Colonic mucosa (tissue), 4 donors: ENCODE measurements at regions not wholly inside any gene's neighbourhood (a gene's known extent, or its start where the extent isn't known, plus 50 kb on each side); places are given as distances from the start of the nearest gene placed in this dataset.
A peak's percentile ranks its signal among the peaks of the same experiment; 100 is the strongest.

ENCODE experiments used
- DNase-seq: peaks from one replicate; pipeline ENCODE4 v3.0.0-alpha.2; 2020
- H3K27ac ChIP-seq: fragments of 200-600 bp; one replicate; pipeline ENCODE4 v1.8.0; 2021
- H3K27me3 ChIP-seq: fragments of 200-600 bp; one replicate; pipeline ENCODE4 v1.8.0; 2021
- H3K36me3 ChIP-seq: fragments of 200-600 bp; one replicate; pipeline ENCODE4 v1.8.0; 2021
- H3K4me1 ChIP-seq: fragments of 200-600 bp; one replicate; pipeline ENCODE4 v1.8.0; 2021; ENCODE audit warnings: mild to moderate bottlenecking
- H3K4me3 ChIP-seq: fragments of 200-600 bp; one replicate; pipeline ENCODE4 v1.8.0; 2021
- H3K9ac ChIP-seq, 2 donors: one replicate each; pipeline ENCODE4 v1.7.0; 2013; ENCODE audit warnings: control low read depth in 2 of 2, low read depth in 2 of 2, low read length in 2 of 2
- H3K9me3 ChIP-seq: fragments of 200-600 bp; one replicate; pipeline ENCODE4 v1.8.0; 2021
- CTCF ChIP-seq: fragments of 200-600 bp; IDR thresholded peaks from one replicate; pipeline ENCODE4 v1.8.0; 2022; ENCODE audit warnings: antibody characterized with exemption, mild to moderate bottlenecking
- intact Hi-C: fragments of 100-400 bp; cut with DNase I; formaldehyde crosslinking; loops from one replicate; pipeline ENCODE4 v1.14.1; 2022
- donor health status: healthy.
- donor health status: DM: no; HTN: no; CAD: no.
- donor health status: DM: no; HTN: no; CAD: no.

DNA sequence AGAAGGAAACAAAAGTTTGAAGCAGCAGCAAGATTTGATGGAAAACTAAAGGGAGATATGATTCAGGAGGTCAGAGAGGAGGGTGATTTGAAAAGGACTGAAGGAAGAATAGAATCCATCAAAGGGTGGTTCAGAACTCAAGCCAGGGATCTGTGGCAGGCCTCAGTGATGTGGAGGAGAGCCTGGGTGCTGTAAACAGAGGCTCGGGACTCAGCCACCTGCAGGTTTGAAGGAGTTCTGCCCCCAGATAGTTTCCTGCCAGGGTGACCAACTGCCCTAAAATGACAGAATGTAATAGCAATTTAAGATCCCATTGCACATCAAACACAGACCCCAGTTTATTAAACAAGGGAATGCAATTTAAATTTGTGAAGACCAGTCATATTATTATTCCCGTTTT is 204.0 kb upstream of the FAT1 start:
- intact Hi-C loops = no loop called here
- H3K4me1 ChIP-seq = no peaks in the 10 kb centered on the region
- no peaks in the 10 kb centered on the region for H3K9me3 ChIP-seq
- no peak for TF ChIP-seq CTCF
- no peaks in the 10 kb centered on the region for H3K36me3 ChIP-seq
- H3K27ac ChIP-seq = no peak overlapping the region
- H3K27me3 ChIP-seq = no peaks in the 10 kb centered on the region
- no peak for DNase-seq
- no peak overlapping the region for H3K4me3 ChIP-seq
- no peak overlapping the region for H3K9ac ChIP-seq

GRCh38 chr4:186930024-186930423 is 206.4 kb upstream of the FAT1 start:
- Histone ChIP-seq H3K4me3 (no peak overlapping the region), H3K9me3 (no peaks in the 10 kb centered on the region), H3K9ac (no peak overlapping the region), H3K4me1 (peaks cover 11% of the 10 kb centered on the region), H3K36me3 (no peaks in the 10 kb centered on the region), H3K27me3 (no peaks in the 10 kb centered on the region), H3K27ac (no peak overlapping the region)
- DNase-seq = no peak
- intact Hi-C loops = loop anchor here (5.0 to 10.0 kb wide), 2 partner anchors 75 to 203 kb away; no protein-coding TSS in a partner anchor
- no peak for TF ChIP-seq CTCF

DNA sequence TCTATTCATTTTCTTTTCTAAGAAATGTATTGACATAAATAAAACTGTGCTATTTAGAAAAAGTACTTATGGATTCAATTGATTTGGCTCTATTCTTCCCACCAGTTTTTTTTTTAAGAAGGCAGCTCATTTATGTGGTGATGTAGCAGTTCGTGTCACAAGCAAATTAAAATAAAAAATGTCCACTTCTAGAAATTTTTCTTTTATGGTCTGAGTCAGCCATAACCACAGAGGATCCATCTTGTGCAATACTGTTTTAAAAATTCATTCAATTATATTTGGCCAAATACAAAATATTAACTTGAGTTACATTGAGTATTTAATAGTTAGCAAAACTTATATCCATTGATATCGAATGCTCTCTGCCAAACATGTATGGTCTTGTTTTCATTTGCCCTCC is 207.9 kb upstream of the FAT1 start:
- Histone ChIP-seq H3K36me3 (no peaks in the 10 kb centered on the region), H3K9ac (no peak overlapping the region), H3K9me3 (no peaks in the 10 kb centered on the region), H3K27ac (no peak overlapping the region), H3K4me3 (no peak overlapping the region), H3K4me1 (peaks cover 11% of the 10 kb centered on the region), H3K27me3 (no peaks in the 10 kb centered on the region)
- no peak for DNase-seq
- intact Hi-C loops = loop anchor here (5.0 to 10.0 kb wide), 2 partner anchors 77 to 204 kb away; no protein-coding TSS in a partner anchor
- no peak for TF ChIP-seq CTCF

DNA sequence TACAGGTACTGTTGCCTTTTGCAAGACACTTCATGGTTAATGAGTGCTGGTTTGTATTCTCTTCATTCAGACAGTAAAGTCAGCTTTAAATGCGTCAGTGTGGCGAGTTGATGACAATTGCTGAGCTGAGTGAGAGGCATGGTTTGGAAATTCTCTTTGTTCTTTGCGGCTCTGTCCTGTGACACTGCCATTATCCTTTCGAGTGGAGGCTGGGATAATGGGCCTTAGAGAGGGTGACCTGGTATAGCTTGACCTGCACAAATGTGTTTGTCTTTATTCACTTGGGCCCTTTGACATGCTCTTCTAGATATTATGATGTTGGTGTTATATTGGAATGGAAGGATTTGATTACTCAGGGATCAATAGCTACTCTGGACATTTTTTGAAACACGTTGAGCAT is 208.5 kb upstream of the FAT1 start:
- no peak for TF ChIP-seq CTCF
- Histone ChIP-seq H3K27me3 (no peaks in the 10 kb centered on the region), H3K9me3 (no peaks in the 10 kb centered on the region), H3K36me3 (no peaks in the 10 kb centered on the region), H3K9ac (no peak overlapping the region), H3K4me3 (no peak overlapping the region), H3K27ac (no peak overlapping the region), H3K4me1 (peaks cover 11% of the 10 kb centered on the region)
- intact Hi-C loops = loop anchor here (5.0 to 10.0 kb wide), 2 partner anchors 77 to 205 kb away; no protein-coding TSS in a partner anchor
- DNase-seq = no peak

DNA sequence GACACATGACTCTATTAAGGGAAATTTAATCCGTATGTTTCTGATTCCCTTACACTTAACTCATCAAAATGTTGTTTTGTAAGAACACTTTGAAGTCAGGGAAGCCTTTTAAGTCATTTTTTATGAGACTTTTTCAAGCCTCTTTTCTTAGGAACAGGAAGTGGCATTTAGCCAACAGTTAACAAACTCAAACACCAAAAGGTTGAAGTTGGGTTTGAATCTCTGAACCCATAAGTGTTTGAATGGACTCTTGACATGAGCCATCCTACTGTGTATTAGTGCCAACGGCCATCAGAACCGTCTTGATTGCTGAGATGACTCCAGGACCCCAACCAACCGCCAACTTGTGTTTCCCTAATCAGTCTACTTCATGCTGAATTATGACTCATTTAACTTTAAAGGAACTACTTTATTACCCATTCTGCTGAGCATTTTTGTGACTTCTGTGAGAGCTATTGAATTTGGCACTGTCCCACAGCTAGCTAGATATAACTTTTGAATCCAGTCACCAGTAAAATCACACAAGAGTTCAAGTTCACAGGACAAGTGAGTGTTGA is 209.1 kb upstream of the FAT1 start:
- Histone ChIP-seq H3K4me1 (peaks cover 11% of the 10 kb centered on the region), H3K27me3 (no peaks in the 10 kb centered on the region), H3K4me3 (no peak overlapping the region), H3K36me3 (no peaks in the 10 kb centered on the region), H3K27ac (peak overlapping the region; percentile 74), H3K9ac (no peak overlapping the region), H3K9me3 (no peaks in the 10 kb centered on the region)
- DNase-seq = no peak
- intact Hi-C loops = loop anchor here (5.0 to 10.0 kb wide), 2 partner anchors 78 to 205 kb away; no protein-coding TSS in a partner anchor
- TF ChIP-seq CTCF = no peak
